ENCODE measurements at regions not wholly inside any gene's neighbourhood (a gene's known extent, or its start where the extent isn't known, plus 50 kb on each side); places are given as distances from the start of the nearest gene placed in this dataset.

DNA sequence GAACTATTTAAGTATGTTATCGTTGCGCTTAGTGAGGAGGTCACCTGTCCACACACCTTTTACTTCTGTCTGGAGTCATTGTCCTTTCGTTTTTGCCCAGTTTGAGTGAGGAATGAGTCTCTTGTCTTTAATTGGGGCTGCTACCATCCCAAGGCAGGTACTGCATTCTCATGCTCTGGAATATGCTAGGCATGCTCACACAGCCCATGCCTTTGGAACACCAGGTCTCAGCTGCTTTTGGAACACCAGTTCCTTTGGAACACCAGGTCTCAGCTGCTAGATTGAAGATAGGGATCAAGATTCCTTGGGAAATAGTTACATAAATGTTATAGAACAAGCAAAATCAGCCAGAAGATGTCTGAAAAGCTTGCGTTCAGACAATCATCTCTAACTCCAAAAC, 73.1 kb downstream of the AREG start:
- TF ChIP-seq, protein P1, sequence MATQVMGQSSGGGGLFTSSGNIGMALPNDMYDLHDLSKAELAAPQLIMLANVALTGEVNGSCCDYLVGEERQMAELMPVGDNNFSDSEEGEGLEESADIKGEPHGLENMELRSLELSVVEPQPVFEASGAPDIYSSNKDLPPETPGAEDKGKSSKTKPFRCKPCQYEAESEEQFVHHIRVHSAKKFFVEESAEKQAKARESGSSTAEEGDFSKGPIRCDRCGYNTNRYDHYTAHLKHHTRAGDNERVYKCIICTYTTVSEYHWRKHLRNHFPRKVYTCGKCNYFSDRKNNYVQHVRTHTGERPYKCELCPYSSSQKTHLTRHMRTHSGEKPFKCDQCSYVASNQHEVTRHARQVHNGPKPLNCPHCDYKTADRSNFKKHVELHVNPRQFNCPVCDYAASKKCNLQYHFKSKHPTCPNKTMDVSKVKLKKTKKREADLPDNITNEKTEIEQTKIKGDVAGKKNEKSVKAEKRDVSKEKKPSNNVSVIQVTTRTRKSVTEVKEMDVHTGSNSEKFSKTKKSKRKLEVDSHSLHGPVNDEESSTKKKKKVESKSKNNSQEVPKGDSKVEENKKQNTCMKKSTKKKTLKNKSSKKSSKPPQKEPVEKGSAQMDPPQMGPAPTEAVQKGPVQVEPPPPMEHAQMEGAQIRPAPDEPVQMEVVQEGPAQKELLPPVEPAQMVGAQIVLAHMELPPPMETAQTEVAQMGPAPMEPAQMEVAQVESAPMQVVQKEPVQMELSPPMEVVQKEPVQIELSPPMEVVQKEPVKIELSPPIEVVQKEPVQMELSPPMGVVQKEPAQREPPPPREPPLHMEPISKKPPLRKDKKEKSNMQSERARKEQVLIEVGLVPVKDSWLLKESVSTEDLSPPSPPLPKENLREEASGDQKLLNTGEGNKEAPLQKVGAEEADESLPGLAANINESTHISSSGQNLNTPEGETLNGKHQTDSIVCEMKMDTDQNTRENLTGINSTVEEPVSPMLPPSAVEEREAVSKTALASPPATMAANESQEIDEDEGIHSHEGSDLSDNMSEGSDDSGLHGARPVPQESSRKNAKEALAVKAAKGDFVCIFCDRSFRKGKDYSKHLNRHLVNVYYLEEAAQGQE (IDR thresholded peaks at IDR 0.05; ENCODE audit: low read depth), result no peak
- no peak for TF ChIP-seq TAF1 (IDR thresholded peaks at IDR 0.05; ENCODE audit: low read depth)

All from Ishikawa (cell line).